ENCODE measurements at regions not wholly inside any gene's neighbourhood (a gene's known extent, or its start where the extent isn't known, plus 50 kb on each side); places are given as distances from the start of the nearest gene placed in this dataset.

DNA sequence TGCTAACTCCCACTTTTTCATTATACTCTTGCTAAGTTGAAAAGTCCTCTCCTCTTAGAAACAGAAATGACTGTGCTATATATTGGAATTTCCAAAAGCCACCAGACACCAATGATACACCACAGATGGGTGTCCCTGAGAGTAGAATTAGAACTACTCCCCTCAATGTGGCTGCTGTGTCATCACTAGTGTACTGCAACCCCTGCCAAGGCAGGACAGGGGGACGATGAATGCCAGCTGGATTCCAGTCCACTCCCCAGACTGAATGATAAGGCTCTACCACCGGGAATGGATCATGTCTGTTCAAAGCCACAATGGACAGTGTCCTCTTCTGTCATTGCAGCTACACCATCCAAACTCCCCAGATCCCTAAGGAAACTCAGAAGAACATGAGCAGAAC, 69.7 kb upstream of the EDNRB start:
- no peak for TF ChIP-seq CTCF (IDR thresholded peaks at IDR 0.05; ENCODE audit: low read length)
- TF ChIP-seq EZH2 (optimal IDR thresholded peaks at IDR 0.05; ENCODE audit: low read depth, low read length): no peak

All from MM.1S (cell line).